Trophoblast cell (in vitro differentiated cells and primary cell): ENCODE measurements at regions not wholly inside any gene's neighbourhood (a gene's known extent, or its start where the extent isn't known, plus 50 kb on each side); places are given as distances from the start of the nearest gene placed in this dataset.

Experiments used
- DNase-seq, 2 donors: peaks; one replicate each; pipeline ENCODE4 v3.0.0-alpha.2; 2016
- H2AFZ ChIP-seq: 2 replicates; pipeline ENCODE4 v1.6.1; 2013; ENCODE audit warnings: low read length, moderate library complexity, mild to moderate bottlenecking; ENCODE audit not compliant: insufficient read depth, poor library complexity
- H2AK5ac ChIP-seq: 2 replicates; pipeline ENCODE4 v1.6.1; 2013; ENCODE audit warnings: mild to moderate bottlenecking, low read length
- H2BK120ac ChIP-seq: 2 replicates; pipeline ENCODE4 v1.6.1; 2013; ENCODE audit warnings: low read length, mild to moderate bottlenecking, moderate library complexity; ENCODE audit not compliant: insufficient read depth, poor library complexity
- H2BK12ac ChIP-seq: 2 replicates; pipeline ENCODE4 v1.6.1; 2013; ENCODE audit warnings: mild to moderate bottlenecking, low read length, moderate library complexity
- H2BK5ac ChIP-seq: 2 replicates; pipeline ENCODE4 v1.6.1; 2013; ENCODE audit warnings: low read length, low read depth, moderate library complexity, mild to moderate bottlenecking; ENCODE audit not compliant: poor library complexity
- H3K14ac ChIP-seq: 2 replicates; pipeline ENCODE4 v1.6.1; 2013; ENCODE audit warnings: mild to moderate bottlenecking, low read length
- H3K18ac ChIP-seq: 2 replicates; pipeline ENCODE4 v1.6.1; 2013; ENCODE audit warnings: mild to moderate bottlenecking, low read length
- H3K23ac ChIP-seq: 2 replicates; pipeline ENCODE4 v1.6.1; 2013; ENCODE audit warnings: low read length
- H3K27ac ChIP-seq: 2 replicates; pipeline ENCODE4 v1.5.1; 2013; ENCODE audit warnings: low read depth, mild to moderate bottlenecking, inconsistent platforms, low read length, moderate library complexity
- H3K27me3 ChIP-seq: 2 replicates; pipeline ENCODE4 v1.6.1; 2013; ENCODE audit warnings: inconsistent platforms, mild to moderate bottlenecking, low read length, moderate library complexity; ENCODE audit not compliant: insufficient read depth
- H3K36me3 ChIP-seq, 2 experiments: 1 replicate in 1 of 2; 2 replicates in 1 of 2; pipeline ENCODE4 v1.6.1; 2013; ENCODE audit warnings: low read length in 2 of 2, mild to moderate bottlenecking in 2 of 2, moderate library complexity in 1 of 2; ENCODE audit not compliant: insufficient read depth in 2 of 2, control insufficient read depth in 1 of 2
- H3K4ac ChIP-seq: 2 replicates; pipeline ENCODE4 v1.6.1; 2013; ENCODE audit warnings: low read depth, mild to moderate bottlenecking, low read length, moderate library complexity
- H3K4me1 ChIP-seq, 2 experiments: 1 replicate in 1 of 2; 2 replicates in 1 of 2; pipeline ENCODE4 v1.6.1; 2013; ENCODE audit warnings: low read length in 2 of 2, mild to moderate bottlenecking in 2 of 2, moderate library complexity in 1 of 2; ENCODE audit not compliant: insufficient read depth in 2 of 2, control insufficient read depth in 1 of 2
- H3K4me2 ChIP-seq: 2 replicates; pipeline ENCODE4 v1.6.1; 2013; ENCODE audit warnings: inconsistent platforms, mild to moderate bottlenecking, low read length, moderate library complexity
- H3K4me3 ChIP-seq: 2 replicates; pipeline ENCODE4 v1.5.1; 2013; ENCODE audit warnings: mild to moderate bottlenecking, low read depth, low read length, inconsistent platforms
- H3K79me1 ChIP-seq: one replicate; pipeline ENCODE4 v1.6.1; 2013; ENCODE audit warnings: low read length
- H3K79me2 ChIP-seq: 2 replicates; pipeline ENCODE4 v1.6.1; 2013; ENCODE audit warnings: low read length, mild to moderate bottlenecking; ENCODE audit not compliant: control insufficient read depth, insufficient read depth, poor library complexity
- H3K9ac ChIP-seq: 2 replicates; pipeline ENCODE4 v1.6.1; 2013; ENCODE audit warnings: mild to moderate bottlenecking, low read length
- H3K9me3 ChIP-seq: 2 replicates; pipeline ENCODE4 v1.6.1; 2013; ENCODE audit warnings: low read depth, mild to moderate bottlenecking, control low read depth, inconsistent platforms, low read length; ENCODE audit not compliant: insufficient read depth
- H4K12ac ChIP-seq: 2 replicates; pipeline ENCODE4 v1.6.1; 2013; ENCODE audit warnings: low read depth, mild to moderate bottlenecking, low read length, moderate library complexity
- H4K8ac ChIP-seq: 2 replicates; pipeline ENCODE4 v1.6.1; 2013; ENCODE audit warnings: low read depth, mild to moderate bottlenecking, low read length, moderate library complexity
- H4K91ac ChIP-seq: one replicate; pipeline ENCODE4 v1.6.1; 2013; ENCODE audit warnings: low read depth, mild to moderate bottlenecking, low read length, moderate library complexity
- WGBS: extraction: QIAGEN DNeasy Blood & Tissue Kit; methylation state at CpG from one replicate; pipeline ENCODE4 v1.1.7; 2013; ENCODE audit warnings: missing lambda C conversion rate; ENCODE audit not compliant: insufficient read length, insufficient coverage; ENCODE audit errors: extremely low coverage; 5-methylcytosine and 5-hydroxymethylcytosine counted together

DNA sequence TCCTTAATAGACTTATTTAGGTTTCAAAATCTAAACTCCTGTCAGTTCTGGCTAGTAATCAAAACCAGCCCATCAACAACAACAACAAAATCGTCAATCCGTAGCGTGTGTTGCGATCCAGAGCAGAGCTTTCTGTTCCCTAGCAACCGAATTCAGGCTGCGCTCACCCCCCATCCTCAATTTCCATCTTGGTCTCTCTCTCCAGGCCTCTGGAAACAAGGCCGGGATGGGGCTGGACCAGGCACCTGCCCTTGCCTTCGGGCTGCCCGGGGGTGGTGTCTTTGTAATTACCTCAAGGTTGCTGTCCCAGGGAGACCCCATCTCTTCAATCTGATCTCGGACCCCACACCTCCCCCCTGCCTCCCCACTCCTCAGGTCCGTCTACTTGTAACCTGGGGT, 1341.5 kb downstream of the BRD1 start:
- WGBS: no CpG with 5 or more reads among the region's 11 CpGs
- Histone ChIP-seq H2AFZ (no peak overlapping the region), H3K79me2 (no peaks in the 10 kb centered on the region), H4K12ac (no peak overlapping the region), H4K8ac (no peak overlapping the region), H2BK120ac (no peak overlapping the region), H3K23ac (no peak overlapping the region), H3K4ac (no peak overlapping the region), H3K9ac (no peak overlapping the region), H2BK5ac (no peak overlapping the region), H4K91ac (no peak overlapping the region), H3K4me3 (no peak overlapping the region), H3K18ac (no peak overlapping the region), H2AK5ac (no peak overlapping the region), H3K4me2 (no peak overlapping the region), H2BK12ac (no peak overlapping the region), H3K14ac (no peak overlapping the region), H3K27ac (no peak overlapping the region), H3K27me3 (peaks cover 29% of the 10 kb centered on the region), H3K9me3 (peaks cover 7% of the 10 kb centered on the region), H3K4me1 (peaks cover 0 to 6% of the 10 kb centered on the region in 2 experiments), H3K79me1 (no peaks in the 10 kb centered on the region), H3K36me3 (no peaks in the 10 kb centered on the region)
- no peak for DNase-seq

DNA sequence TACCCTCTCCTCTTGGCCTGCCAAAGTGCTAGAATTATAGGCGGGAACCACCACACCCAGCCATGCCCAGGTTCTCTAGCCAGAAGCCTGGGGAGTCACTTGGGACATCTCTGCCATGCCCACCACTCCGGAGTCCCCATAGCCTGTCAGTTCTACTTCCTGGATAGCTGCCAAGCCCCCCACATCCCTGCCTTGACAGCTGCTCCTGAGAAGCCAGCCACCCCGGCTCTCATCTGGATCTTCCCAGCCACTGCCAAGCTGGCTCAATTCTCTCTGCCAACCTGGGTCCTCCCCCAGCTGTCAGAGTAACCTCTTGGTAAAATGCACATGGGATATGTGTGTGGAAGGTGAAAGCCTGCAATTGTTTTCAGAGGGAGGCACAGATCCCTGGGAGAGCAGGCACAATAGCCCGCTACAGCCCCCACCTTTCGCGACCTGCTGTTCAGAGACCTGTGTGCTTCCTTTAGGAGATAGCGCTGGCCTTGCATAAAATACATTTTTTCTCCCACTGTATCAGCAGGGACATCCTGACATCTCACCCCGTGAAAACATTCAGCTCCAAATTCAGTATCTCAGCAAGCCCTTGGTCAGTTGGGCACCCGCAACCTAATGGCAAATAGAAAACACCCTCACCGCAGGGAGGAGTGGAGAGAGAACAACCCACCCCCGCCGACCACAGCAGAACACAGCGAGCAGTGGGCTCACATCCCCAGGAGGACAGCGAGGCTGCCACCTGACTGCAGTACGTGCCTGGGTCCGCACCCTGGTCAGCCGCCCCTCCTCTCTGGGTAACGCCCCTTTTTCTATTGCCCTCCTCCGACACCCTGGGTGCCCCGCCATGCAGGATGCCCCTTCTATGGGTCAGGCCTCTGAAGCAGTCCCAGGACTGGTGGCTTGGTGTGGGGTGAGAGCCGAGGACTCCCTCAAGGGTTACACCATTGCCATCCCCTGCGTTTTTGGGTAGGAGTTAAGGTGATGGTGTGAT, 1342.2 kb downstream of the BRD1 start:
- Histone ChIP-seq H3K4me3 (no peak overlapping the region), H2BK5ac (no peak overlapping the region), H2AK5ac (no peak overlapping the region), H4K12ac (no peak overlapping the region), H3K79me1 (no peaks in the 10 kb centered on the region), H3K27ac (no peak overlapping the region), H3K9me3 (peaks cover 7% of the 10 kb centered on the region), H2BK12ac (no peak overlapping the region), H3K18ac (no peak overlapping the region), H2BK120ac (no peak overlapping the region), H4K91ac (no peak overlapping the region), H3K27me3 (peaks cover 23% of the 10 kb centered on the region), H3K79me2 (no peaks in the 10 kb centered on the region), H2AFZ (no peak overlapping the region), H3K4ac (no peak overlapping the region), H3K14ac (no peak overlapping the region), H3K9ac (no peak overlapping the region), H3K4me1 (peaks cover 0 to 5% of the 10 kb centered on the region in 2 experiments), H4K8ac (no peak overlapping the region), H3K4me2 (no peak overlapping the region), H3K36me3 (no peaks in the 10 kb centered on the region), H3K23ac (no peak overlapping the region)
- no CpG with 5 or more reads among the region's 22 CpGs for WGBS
- DNase-seq: no peak

DNA sequence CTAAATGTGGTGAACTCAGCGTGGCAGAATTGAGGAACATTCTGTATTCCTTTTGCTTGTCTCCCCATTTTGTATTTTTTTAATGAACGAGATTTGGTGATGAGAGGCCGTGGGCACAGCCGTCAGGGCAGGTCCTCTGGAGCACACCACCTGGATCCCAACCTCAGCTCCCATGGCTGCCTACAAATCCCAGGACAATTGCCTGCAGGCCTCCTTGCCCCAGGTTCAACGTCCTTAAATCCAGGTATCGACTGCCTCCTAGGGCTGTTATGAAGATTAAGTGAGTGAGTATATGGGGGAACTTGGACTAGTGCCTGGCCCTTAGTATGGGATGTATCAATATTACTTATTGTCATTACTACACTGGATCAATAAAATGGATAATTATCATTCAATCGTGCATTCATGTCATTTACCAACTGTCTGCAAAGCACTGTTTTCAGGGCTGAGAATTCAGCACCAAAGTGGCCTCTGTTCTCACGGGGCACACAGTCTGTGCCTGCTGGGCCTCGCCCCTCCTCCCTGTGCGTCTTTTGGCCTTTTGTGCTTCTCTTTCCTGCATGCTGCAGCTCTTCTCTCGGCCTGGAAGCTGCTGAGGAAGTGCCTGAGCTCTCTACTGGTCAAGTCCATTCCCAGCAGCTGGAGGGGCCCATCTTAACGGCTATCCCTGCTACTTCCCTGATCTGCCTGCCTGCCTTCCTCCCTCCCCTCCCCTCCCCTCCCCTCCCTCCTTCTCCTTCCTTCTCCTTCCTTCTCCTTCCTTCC, 1343.7 kb downstream of the BRD1 start:
- Histone ChIP-seq H3K79me2 (no peaks in the 10 kb centered on the region), H2BK12ac (no peak overlapping the region), H3K14ac (no peak overlapping the region), H2BK120ac (no peak overlapping the region), H2BK5ac (no peak overlapping the region), H3K36me3 (no peaks in the 10 kb centered on the region), H3K9me3 (peaks cover 6% of the 10 kb centered on the region), H3K4ac (no peak overlapping the region), H4K8ac (no peak overlapping the region), H3K4me1 (no peaks in the 10 kb centered on the region), H3K79me1 (no peaks in the 10 kb centered on the region), H3K4me3 (no peak overlapping the region), H3K23ac (no peak overlapping the region), H3K9ac (no peak overlapping the region), H3K18ac (no peak overlapping the region), H3K27ac (no peak overlapping the region), H3K4me2 (no peak overlapping the region), H4K91ac (no peak overlapping the region), H3K27me3 (peaks cover 9% of the 10 kb centered on the region), H2AFZ (no peak overlapping the region), H4K12ac (no peak overlapping the region), H2AK5ac (no peak overlapping the region)
- DNase-seq: no peak
- WGBS: no CpG with 5 or more reads among the region's 12 CpGs

DNA sequence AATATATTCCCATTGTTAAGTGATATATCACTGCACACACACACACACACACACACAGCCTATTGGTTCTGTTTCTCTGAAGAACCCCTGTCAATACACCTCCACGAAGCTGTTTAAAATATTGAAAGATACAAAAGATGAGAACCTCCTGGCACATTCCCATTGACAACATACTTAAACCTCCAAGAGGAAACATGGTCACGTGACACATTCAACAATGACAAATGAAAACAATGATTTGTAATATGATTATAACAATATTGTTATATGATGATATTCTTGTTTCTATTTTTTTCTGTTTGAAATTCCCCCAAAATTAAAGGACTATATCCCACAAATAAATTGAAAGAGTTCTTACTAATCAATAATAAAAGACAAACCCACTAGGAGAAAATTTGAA, 1344.9 kb downstream of the BRD1 start:
- Histone ChIP-seq H3K14ac (no peak overlapping the region), H2BK12ac (no peak overlapping the region), H3K27me3 (peaks cover 1% of the 10 kb centered on the region), H3K79me1 (no peaks in the 10 kb centered on the region), H4K8ac (no peak overlapping the region), H3K4me1 (no peaks in the 10 kb centered on the region), H3K36me3 (no peaks in the 10 kb centered on the region), H4K91ac (no peak overlapping the region), H4K12ac (no peak overlapping the region), H3K27ac (no peak overlapping the region), H2AFZ (no peak overlapping the region), H2AK5ac (no peak overlapping the region), H3K9me3 (peaks cover 3% of the 10 kb centered on the region), H2BK5ac (no peak overlapping the region), H3K4me2 (no peak overlapping the region), H3K18ac (no peak overlapping the region), H3K79me2 (no peaks in the 10 kb centered on the region), H3K23ac (no peak overlapping the region), H3K4me3 (no peak overlapping the region), H3K4ac (no peak overlapping the region), H3K9ac (no peak overlapping the region), H2BK120ac (no peak overlapping the region)
- WGBS: no CpG with 5 or more reads among the region's 2 CpGs
- DNase-seq: no peak
